HG02973 (cell line): ENCODE measurements at regions not wholly inside any gene's neighbourhood (a gene's known extent, or its start where the extent isn't known, plus 50 kb on each side); places are given as distances from the start of the nearest gene placed in this dataset.

Experiments used
- ATAC-seq: cut with Tn5 transposase; IDR thresholded peaks from one replicate; pipeline ENCODE4 v1.9.1; 2021; ENCODE audit warnings: moderate library complexity; ENCODE audit not compliant: unreplicated experiment

DNA sequence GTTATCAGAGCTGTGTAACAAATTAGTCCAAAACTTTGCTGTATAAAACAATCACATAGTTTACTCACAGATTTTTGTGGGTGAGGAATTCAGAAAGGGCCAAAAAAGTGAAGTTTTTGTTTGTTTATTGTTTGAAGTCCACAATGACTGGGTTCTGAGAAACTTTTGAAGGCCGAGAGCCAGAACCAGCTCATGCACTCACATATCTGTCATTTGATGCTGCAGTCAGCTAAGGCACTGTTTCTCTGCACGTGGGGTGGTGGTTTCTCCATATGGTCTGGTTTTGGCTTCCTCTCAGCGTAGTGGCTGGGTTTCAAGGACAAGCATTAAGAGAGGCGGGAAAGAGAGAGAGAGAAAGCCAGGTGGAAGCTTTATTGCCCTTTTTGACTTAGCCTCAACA, 131.8 kb downstream of the TWIST2 start:
- ATAC-seq: no peak

- ATAC-seq: no peak
These were observed 137.3 kb downstream of the TWIST2 start for GRCh38 chr2:238985041-238985729.

- ATAC-seq: no peak
These were observed 138.1 kb downstream of the TWIST2 start for GRCh38 chr2:238985931-238986446.

- ATAC-seq: no peak
These were observed 138.8 kb downstream of the TWIST2 start for GRCh38 chr2:238986491-238987351.

DNA sequence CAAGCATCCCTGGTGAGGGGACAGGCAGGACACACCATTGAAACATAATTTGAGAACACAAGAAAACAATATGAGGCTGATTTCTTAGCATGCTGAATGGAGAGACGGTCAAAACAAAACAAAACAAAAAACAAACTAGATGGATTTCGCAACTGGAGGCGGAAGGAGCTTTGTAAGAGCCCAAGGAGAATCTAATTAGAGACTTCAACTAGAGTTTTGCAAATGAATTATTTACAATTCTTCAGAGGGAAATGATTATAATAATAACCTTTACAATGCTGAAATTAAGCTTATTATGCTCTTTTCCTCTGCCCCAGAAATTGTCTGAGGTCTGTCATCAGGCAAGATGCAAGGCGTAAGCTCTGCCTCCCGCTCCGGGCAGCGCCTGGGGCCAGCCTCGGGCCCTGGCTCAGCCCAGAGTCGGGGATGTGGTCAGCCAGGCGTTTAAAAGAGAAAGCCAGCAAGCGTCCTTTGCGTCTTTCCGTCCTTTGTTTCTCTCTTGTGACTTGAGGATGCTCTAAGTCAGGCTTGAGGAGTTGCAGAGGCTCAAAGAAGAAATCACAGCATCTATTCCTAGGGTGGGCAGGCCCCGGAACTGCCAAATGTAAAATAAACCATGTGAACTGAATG, 139.6 kb downstream of the TWIST2 start:
- ATAC-seq: no peak

- no peak for ATAC-seq
These were observed 140.2 kb downstream of the TWIST2 start for GRCh38 chr2:238988105-238988504.

- no peak for ATAC-seq
These were observed 140.9 kb downstream of the TWIST2 start for GRCh38 chr2:238988752-238989151.

DNA sequence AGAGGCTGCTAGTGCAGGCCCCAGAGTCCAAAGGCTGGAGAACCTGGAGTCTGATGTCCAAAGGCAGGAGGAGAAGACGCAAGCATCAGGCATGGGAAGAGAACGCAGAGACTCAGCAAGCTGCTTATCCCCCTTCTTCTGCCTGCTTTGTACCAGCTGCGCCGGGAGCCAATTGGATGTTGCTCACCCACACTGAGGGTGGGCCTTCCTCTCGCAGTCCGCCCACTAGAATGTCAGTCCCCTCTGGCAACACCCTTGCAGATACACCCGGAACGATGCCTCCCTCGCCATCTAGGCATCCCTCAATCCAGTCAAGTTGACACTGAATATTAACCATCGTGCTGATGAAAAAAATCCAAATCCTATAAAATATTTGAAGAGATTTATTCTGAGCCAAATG, 141.6 kb downstream of the TWIST2 start:
- no peak for ATAC-seq

DNA sequence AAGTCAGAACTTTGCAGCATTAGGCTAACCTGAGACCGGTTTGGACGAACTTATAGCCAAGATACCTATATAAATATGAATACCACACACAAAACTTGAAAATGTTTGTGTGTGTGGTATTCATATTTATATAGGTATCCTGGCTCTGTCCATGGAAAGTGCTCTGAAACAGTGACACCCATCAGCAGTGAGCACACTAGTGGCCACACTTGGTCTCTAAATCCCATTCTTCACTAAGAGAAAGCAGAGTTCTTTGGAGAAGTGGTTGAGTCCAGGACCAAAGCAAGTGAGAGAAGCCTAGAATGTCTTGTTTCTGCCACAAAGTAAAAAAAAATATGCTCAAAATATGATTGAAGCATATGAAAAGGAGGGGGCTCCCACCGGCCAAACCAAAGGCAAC, 146.5 kb downstream of the TWIST2 start:
- ATAC-seq: no peak

GRCh38 chr2:238994876-238995275, 147.0 kb downstream of the TWIST2 start:
- no peak for ATAC-seq

GRCh38 chr2:238995634-238996033, 147.7 kb downstream of the TWIST2 start:
- ATAC-seq: no peak

GRCh38 chr2:238996331-238997136, 148.6 kb downstream of the TWIST2 start:
- no peak for ATAC-seq

- no peak for ATAC-seq
These were observed 149.2 kb downstream of the TWIST2 start for GRCh38 chr2:238997137-238997390.

GRCh38 chr2:238997684-238998083, 149.8 kb downstream of the TWIST2 start:
- no peak for ATAC-seq
